Gastroesophageal sphincter (tissue), 3 donors: ENCODE measurements at regions not wholly inside any gene's neighbourhood (a gene's known extent, or its start where the extent isn't known, plus 50 kb on each side); places are given as distances from the start of the nearest gene placed in this dataset.

Experiments used
- EP300 ChIP-seq: sonication (generic); formaldehyde crosslinking; IDR thresholded peaks from one replicate; pipeline ENCODE4 v1.6.1; 2017; ENCODE audit warnings: antibody characterized with exemption, mild to moderate bottlenecking
- POLR2A ChIP-seq, 2 donors: fragments of 450-650 bp; IDR thresholded peaks; one replicate each; pipeline ENCODE4 v1.6.1; 2017; ENCODE audit warnings: antibody characterized with exemption in 2 of 2, mild to moderate bottlenecking in 2 of 2, moderate library complexity in 1 of 2
- POLR2AphosphoS5 ChIP-seq: sonication (generic); formaldehyde crosslinking; IDR thresholded peaks from one replicate; pipeline ENCODE4 v1.6.1; 2017; ENCODE audit warnings: antibody characterized with exemption
- TF ChIP-seq, protein P1 (sequence below), 4 experiments: fragments of 200-600 bp in 2 of 4; fragments of 450-650 bp in 2 of 4; sonication (generic) in 1 of 4; IDR thresholded peaks; one replicate each; pipeline ENCODE4 v1.5.1; 2017 to 2019; ENCODE audit warnings: antibody characterized with exemption in 4 of 4, mild to moderate bottlenecking in 2 of 4, moderate library complexity in 2 of 4

GRCh38 chr9:86763791-86764190 lies 183.5 kb downstream of the GAS1 start:
- TF ChIP-seq, protein P1, sequence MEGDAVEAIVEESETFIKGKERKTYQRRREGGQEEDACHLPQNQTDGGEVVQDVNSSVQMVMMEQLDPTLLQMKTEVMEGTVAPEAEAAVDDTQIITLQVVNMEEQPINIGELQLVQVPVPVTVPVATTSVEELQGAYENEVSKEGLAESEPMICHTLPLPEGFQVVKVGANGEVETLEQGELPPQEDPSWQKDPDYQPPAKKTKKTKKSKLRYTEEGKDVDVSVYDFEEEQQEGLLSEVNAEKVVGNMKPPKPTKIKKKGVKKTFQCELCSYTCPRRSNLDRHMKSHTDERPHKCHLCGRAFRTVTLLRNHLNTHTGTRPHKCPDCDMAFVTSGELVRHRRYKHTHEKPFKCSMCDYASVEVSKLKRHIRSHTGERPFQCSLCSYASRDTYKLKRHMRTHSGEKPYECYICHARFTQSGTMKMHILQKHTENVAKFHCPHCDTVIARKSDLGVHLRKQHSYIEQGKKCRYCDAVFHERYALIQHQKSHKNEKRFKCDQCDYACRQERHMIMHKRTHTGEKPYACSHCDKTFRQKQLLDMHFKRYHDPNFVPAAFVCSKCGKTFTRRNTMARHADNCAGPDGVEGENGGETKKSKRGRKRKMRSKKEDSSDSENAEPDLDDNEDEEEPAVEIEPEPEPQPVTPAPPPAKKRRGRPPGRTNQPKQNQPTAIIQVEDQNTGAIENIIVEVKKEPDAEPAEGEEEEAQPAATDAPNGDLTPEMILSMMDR (IDR thresholded peaks at IDR 0.05): no peak
- TF ChIP-seq POLR2A (IDR thresholded peaks at IDR 0.05): no peak
- no peak for TF ChIP-seq POLR2AphosphoS5
- no peak for TF ChIP-seq EP300
